ENCODE measurements at regions not wholly inside any gene's neighbourhood (a gene's known extent, or its start where the extent isn't known, plus 50 kb on each side); places are given as distances from the start of the nearest gene placed in this dataset.

GRCh38 chr14:98074111-98074510 is 1197.9 kb downstream of the BCL11B start:
- no peak for TF ChIP-seq POLR2AphosphoS5 (IDR thresholded peaks at IDR 0.05)
- TF ChIP-seq CTCF (IDR thresholded peaks at IDR 0.05) = no peak
- TF ChIP-seq POLR2A (IDR thresholded peaks at IDR 0.05) = no peak
- no peak for TF ChIP-seq EP300 (IDR thresholded peaks at IDR 0.05)
